ENCODE measurements at regions not wholly inside any gene's neighbourhood (a gene's known extent, or its start where the extent isn't known, plus 50 kb on each side); places are given as distances from the start of the nearest gene placed in this dataset.
"Not testable (repeated sequence)": the region's sequence is repeated elsewhere in the genome, so short reads cannot be mapped to it uniquely, and the experiment has no call there.

GRCh38 chr5:42252306-42252705, 170.9 kb upstream of the GHR start:
- no peak for DNase-seq

GRCh38 chr5:42259914-42260313, 163.3 kb upstream of the GHR start:
- not testable (repeated sequence) for DNase-seq

DNA sequence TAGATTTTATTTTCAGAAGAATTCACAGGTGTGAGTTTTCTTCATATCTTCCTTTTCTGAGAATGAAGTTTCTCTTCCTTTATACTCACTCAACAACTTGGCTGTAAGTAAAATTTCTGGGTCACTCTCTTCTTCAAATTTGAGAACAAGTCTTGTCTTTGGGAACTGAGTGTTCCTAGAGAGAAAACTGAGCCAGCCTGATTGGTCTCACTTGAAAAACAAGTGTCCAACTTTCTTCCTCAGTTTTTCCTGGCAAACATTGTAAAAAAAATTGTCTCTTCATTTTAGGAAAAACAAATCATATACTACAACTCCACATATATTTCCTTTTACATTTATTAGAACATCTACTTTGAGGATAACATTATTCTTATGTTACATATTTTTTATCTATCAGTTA, 156.1 kb upstream of the GHR start:
- DNase-seq: no peak

- DNase-seq: not testable (repeated sequence)
Observed at GRCh38 chr5:42268170-42268569, 155.1 kb upstream of the GHR start.

GRCh38 chr5:42268630-42269029, 154.6 kb upstream of the GHR start:
- DNase-seq: no peak

DNA sequence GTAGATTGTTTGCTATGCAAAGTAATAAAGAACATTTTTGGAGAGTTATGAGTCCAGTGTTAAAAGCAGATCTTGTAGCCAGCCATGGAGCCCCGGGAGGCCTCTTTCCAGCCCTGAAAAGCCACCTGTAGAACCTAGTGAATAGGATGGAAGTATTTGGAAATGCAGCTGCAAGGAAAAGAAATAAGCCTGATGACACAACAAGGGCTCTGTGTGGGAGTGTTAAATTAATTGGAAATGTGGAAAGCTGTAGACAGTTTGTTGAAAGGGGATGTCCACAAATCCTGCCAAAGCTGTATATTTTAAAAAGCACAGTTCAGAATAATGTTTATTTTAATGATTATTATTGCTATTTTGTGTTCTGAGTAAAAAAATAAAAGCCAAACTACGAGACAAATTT, 152.5 kb upstream of the GHR start:
- no peak for DNase-seq

DNA sequence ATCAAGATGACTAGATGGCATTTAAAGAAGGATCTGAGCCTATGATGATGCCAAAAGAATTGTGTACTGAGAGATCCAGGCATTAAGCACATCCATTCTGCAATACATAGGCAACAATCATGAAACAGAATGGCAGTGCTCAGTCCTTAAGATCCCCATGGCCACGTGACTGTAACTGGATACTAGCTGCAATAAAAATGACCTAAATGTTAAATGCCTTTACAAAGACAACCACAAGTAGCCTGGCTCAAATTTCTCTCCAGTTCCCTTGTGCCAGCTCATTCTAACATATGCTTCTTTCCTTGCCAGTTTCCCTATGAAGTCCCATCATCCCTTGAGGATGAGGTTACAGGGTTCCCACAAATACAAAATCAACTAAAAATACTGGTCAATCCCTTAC, 148.3 kb upstream of the GHR start:
- DNase-seq: no peak

GRCh38 chr5:42277293-42277692, 145.9 kb upstream of the GHR start:
- no peak for DNase-seq

- no peak for DNase-seq
Observed at GRCh38 chr5:42284584-42284983, 138.7 kb upstream of the GHR start.

DNA sequence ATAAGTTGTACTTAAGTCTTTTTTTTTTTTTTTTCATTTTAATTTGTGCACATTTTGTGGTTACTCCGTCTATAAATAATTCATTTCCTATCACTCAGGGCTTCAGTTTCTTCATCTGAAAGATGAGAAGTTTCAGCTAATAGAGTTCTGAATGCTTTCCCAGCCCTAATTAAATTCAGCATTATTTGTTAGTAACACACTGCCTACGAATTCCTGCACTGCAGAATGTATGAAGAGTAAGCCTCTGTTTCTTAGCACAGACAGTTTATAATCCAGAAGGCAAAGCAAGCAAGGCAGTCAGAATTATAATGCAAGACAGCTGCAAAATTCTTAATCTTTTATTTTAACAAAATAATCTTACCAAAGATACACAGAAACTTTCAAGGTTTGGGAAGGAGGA, 138.0 kb upstream of the GHR start:
- no peak for DNase-seq

DNA sequence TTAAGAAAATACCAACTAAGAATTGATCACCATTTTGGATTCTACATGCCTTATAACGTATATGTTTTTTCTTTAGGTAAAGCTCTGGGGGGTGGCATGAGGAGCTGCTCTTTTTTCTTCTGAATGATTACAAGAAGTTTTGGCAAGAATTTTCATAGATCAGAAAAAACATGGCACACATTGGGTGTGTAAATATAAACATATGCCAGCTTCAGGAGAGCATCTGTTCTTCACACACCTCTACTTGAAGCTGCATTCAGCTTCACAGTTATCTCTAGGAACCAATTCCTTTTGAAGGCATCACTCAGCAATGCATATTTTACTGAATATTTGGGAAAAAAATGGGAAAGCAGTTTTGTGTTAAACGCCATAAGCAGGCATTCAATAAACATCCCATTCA, 122.7 kb upstream of the GHR start:
- no peak for DNase-seq

- no peak for DNase-seq
Observed at GRCh38 chr5:42301349-42301748, 121.9 kb upstream of the GHR start.

- DNase-seq: no peak
Observed at GRCh38 chr5:42302186-42302585, 121.1 kb upstream of the GHR start.

- no peak for DNase-seq
Observed at GRCh38 chr5:42306287-42306686, 117.0 kb upstream of the GHR start.

DNA sequence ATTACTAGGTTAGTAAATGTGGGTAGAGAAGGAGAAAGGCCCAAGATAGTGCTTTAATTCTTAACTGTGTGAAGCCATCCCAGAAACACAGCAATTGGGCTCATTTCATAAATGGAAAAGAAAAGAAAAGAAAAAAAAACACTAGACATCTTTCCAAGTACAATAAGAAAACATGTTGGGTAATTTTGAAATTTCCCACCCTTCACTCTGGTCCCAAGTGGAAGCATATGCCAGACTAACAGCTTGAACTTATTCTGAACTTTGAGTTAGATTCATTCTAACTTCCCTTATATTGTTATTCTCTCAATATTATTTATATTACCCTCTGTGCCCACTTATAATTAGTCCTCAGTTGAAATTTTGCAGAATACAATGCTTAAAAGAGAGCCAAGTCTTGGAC, 113.4 kb upstream of the GHR start:
- no peak for DNase-seq

DNA sequence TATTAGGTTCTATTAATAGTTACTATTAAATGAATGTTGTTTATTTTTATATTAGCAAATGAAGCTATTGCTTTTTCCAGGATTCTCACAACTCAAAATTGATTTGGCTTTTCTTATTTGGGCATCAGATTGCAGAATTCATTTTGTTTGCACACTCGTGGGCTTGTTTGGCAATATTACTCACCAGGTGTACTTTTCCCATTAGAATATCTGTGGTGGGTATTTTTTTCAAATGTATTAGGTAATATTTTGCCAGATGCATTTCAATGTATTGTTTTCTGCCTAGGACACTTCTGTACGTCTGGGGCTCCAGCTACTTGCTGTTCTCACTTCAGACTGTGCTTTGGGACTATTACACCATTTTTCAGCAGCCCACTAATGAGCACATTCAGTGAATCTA, 108.0 kb upstream of the GHR start:
- DNase-seq: no peak

GRCh38 chr5:42317575-42317974, 105.7 kb upstream of the GHR start:
- no peak for DNase-seq

DNA sequence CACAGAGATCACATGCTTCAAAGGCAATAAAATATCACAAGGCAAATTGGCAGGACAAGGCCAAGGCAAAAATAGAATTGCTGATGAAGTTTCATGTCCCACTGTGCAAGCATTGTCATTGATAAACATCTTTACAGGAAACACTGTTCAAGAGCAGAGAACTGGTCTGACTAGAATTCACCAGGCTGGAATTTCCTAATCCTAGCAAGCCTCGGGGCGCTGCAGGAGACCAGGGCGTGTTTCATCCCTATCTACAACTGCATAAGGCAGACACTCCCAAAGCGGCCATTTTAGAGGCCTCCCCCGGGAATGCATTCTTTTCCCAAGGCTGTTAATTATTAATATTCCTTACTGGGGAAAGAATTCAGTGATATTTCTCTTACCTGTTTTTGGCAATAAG, 103.7 kb upstream of the GHR start:
- DNase-seq: not testable (repeated sequence)

DNA sequence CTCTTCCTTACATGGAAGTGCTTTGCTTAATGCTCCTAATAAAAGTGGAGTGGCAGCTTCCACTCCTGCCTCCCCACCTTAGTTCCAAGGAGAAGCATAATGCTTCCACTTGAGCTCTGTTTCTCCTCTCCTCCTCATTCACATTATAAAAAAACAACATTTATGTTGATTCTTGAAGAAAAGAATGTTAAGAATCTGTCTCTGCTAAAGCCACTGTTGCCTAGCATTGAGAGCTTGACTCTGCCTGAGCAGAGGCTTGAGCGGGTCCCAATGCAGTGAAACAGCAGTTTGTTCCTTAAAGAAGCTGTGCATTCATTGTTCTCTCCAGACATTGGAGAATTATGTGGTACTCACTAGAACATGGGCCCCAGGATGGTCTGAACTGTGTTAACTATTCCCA, 101.5 kb upstream of the GHR start:
- no peak for DNase-seq

DNA sequence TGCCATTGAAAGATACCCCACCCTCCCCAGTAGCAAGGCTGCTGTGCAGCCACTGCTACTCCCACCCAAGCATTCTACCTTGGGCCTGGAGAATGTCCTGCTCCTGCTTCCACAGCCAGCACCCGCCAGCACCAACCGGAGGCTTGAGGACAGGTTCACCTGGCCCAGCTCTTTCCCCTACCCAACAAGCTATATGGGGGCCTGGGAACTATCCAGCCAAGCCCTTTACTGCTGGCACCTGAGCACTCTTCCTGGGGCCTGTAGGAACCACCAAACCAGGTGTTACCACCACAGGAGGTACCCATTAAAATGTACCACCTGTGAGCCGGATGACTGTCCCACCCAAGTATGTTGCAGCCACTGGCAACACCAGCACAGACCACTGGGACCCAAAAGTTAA, 86.1 kb upstream of the GHR start:
- DNase-seq: no peak

DNA sequence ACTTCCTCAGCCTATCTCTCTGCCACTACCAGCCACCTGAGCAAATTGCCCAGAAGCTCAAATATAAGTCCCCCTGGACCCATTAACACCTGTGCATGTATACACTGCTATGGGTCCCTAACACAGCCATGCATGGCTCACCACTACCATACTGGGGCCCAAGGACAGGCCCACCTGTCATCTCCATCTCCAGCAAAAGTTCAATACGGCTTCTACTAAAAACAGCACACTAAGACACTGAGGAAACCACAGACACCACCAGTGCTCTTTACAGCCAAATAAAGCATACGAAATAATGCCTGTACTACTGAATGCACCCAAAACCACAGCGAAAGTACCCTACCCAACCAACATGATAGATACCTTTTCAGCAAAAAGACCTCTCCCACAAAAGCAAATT, 85.6 kb upstream of the GHR start:
- DNase-seq: no peak

- DNase-seq: no peak
Observed at GRCh38 chr5:42338136-42338535, 85.1 kb upstream of the GHR start.

DNA sequence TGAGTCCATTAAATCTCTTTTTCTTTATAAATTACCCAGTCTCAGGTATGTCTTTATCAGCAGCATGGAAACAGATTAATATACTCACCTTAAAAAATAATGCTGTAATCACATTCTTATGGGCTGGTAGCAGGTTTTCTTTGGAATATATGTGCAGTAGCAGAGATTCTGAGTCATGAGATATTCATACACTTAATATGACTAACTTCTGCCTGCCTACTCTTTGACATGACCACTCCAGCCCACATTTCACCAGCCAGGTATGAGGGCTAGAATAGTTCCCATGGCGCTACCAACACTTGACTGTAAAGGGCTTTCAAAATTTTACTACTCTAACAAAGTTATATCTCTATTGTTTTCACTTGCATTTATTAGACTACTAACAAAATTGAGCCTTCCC, 74.1 kb upstream of the GHR start:
- no peak for DNase-seq

DNA sequence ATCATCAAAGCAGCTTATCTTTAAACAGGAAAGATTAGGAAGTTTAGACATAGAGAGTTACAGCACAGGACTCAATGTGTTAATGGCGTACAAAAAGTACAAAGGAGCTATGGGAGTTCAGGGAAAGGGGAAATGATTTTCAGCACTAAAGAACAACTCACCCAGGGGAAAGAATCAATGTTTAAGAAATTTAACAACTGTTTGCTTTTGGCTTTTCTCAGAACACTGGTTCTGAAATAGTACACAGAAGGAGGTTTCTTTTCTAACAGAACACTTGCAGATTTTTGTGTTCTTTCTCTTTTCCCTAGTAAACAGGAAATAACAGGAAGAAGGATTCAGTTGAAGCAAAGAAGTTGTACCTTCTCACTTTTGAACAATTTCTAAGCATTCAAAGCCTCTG, 71.3 kb upstream of the GHR start:
- DNase-seq: no peak

- DNase-seq: no peak
Observed at GRCh38 chr5:42360056-42360455, 63.2 kb upstream of the GHR start.

GRCh38 chr5:42360616-42361314, 62.5 kb upstream of the GHR start:
- DNase-seq: no peak
